Small intestine (tissue), 7 donors: ENCODE measurements at regions not wholly inside any gene's neighbourhood (a gene's known extent, or its start where the extent isn't known, plus 50 kb on each side); places are given as distances from the start of the nearest gene placed in this dataset.

Source experiments
- DNase-seq, 2 donors: peaks; one replicate each; pipeline versions ENCODE4 v3.0.0 to v3.0.0-alpha.2; 2013
- FAIRE-seq: peaks from 2 replicates; lab custom pipeline; 2012; peaks lifted over from hg19 to GRCh38; lab: Jason Lieb, UNC
- H3K27ac ChIP-seq, 3 donors: one replicate each; pipeline ENCODE4 v1.5.1; 2013; ENCODE audit warnings: low read length in 2 of 3, mild to moderate bottlenecking in 2 of 3, control low read depth in 1 of 3, inconsistent platforms in 1 of 3, low read depth in 1 of 3, moderate library complexity in 1 of 3
- H3K27me3 ChIP-seq, 3 donors: one replicate each; pipeline ENCODE4 v1.6.1; 2013; ENCODE audit warnings: low read length in 3 of 3, inconsistent platforms in 1 of 3; ENCODE audit not compliant: control insufficient read depth in 3 of 3, insufficient read depth in 3 of 3
- H3K36me3 ChIP-seq, 3 donors: one replicate each; pipeline ENCODE4 v1.6.1; 2013; ENCODE audit warnings: low read length in 3 of 3, inconsistent platforms in 1 of 3, low read depth in 1 of 3, mild to moderate bottlenecking in 1 of 3, moderate library complexity in 1 of 3; ENCODE audit not compliant: control insufficient read depth in 3 of 3, insufficient read depth in 2 of 3
- H3K4me1 ChIP-seq, 3 donors: one replicate each; pipeline ENCODE4 v1.6.1; 2013; ENCODE audit warnings: low read length in 2 of 3, inconsistent platforms in 1 of 3, low read depth in 1 of 3, mild to moderate bottlenecking in 1 of 3, moderate library complexity in 1 of 3; ENCODE audit not compliant: control insufficient read depth in 3 of 3, insufficient read depth in 2 of 3
- H3K4me3 ChIP-seq, 3 donors: one replicate each; pipeline ENCODE4 v1.5.1; 2013; ENCODE audit warnings: low read length in 3 of 3, control low read depth in 1 of 3, inconsistent platforms in 1 of 3, low read depth in 1 of 3, mild to moderate bottlenecking in 1 of 3, moderate library complexity in 1 of 3
- H3K9me3 ChIP-seq, 2 donors: one replicate each; pipeline ENCODE4 v1.6.1; 2013; ENCODE audit warnings: low read depth in 1 of 2, low read length in 1 of 2; ENCODE audit not compliant: control insufficient read depth in 2 of 2, insufficient read depth in 1 of 2
- WGBS, 3 donors: extraction: QIAGEN DNeasy Blood & Tissue Kit; methylation state at CpG; one replicate each; pipeline ENCODE4 v1.1.7; 2013; 5-methylcytosine and 5-hydroxymethylcytosine counted together
- donor health status: healthy with polysubstance abuse.
- donor health status: control.
- donor health status: control.
- donor health status: Bipolar disorder and iron deficiency.
- donor health status: healthy.

GRCh38 chr4:10204401-10205058 lies 87.9 kb upstream of the WDR1 start:
- Histone ChIP-seq H3K27me3 (no peaks in the 10 kb centered on the region), H3K4me1 (no peaks in the 10 kb centered on the region), H3K4me3 (no peak overlapping the region), H3K27ac (no peak overlapping the region), H3K36me3 (no peaks in the 10 kb centered on the region), H3K9me3 (peaks cover 0 to 2% of the 10 kb centered on the region in 2 donors)
- FAIRE-seq = no peak
- DNase-seq = peak in 1 of 2 donors; percentile 0
- 88 to 89% (median 89%) methylated on average over 9 of the region's 9 CpGs for WGBS, 3 donors

GRCh38 chr4:10203851-10204250 lies 87.3 kb upstream of the WDR1 start:
- Histone ChIP-seq H3K4me3 (no peak overlapping the region), H3K27ac (no peak overlapping the region), H3K9me3 (peaks cover 0 to 2% of the 10 kb centered on the region in 2 donors), H3K36me3 (no peaks in the 10 kb centered on the region), H3K27me3 (no peaks in the 10 kb centered on the region), H3K4me1 (no peaks in the 10 kb centered on the region)
- FAIRE-seq (no peak), DNase-seq (peak in 1 of 2 donors; percentile 0)
- 68 to 75% (median 69%) methylated on average over 3 of the region's 3 CpGs for WGBS, 3 donors

- Histone ChIP-seq H3K36me3 (no peaks in the 10 kb centered on the region), H3K9me3 (peaks cover 0 to 2% of the 10 kb centered on the region in 2 donors), H3K27me3 (no peaks in the 10 kb centered on the region), H3K4me3 (no peak overlapping the region), H3K27ac (no peak overlapping the region), H3K4me1 (no peaks in the 10 kb centered on the region)
- peak in 1 of 2 donors; percentile 0 for DNase-seq
- WGBS, 3 donors = 59 to 74% (median 70%) methylated on average over 4 of the region's 4 CpGs
- FAIRE-seq = no peak
These were observed 85.0 kb upstream of the WDR1 start for GRCh38 chr4:10201381-10202223.

DNA sequence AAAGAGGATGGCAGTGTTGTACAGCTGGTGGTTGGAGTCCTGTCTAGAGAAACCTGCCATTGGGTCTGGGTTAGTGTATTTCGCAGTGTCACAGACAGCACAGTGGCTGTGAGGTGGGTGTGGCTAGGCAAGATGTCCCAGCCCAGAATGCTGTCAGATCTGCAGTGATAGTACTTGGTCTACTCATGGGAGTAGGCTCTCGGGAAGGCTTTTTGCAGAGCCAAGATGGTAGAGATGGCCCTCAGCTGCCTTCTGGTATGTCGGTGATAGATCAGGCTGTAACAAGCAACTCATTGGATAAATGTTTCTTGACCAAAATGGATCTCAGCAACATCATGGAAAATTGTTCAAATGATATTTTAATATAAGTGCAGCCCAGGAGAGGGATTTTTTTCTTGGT lies 84.3 kb upstream of the WDR1 start:
- no peaks in the 10 kb centered on the region for H3K4me1 ChIP-seq
- WGBS, 3 donors = 62 to 64% (median 64%) methylated on average over 3 of the region's 3 CpGs
- DNase-seq = peak in 1 of 2 donors; percentile 0
- no peaks in the 10 kb centered on the region for H3K36me3 ChIP-seq
- H3K27ac ChIP-seq = no peak overlapping the region
- H3K27me3 ChIP-seq = no peaks in the 10 kb centered on the region
- no peak for FAIRE-seq
- H3K4me3 ChIP-seq = no peak overlapping the region
- H3K9me3 ChIP-seq = peaks cover 0 to 2% of the 10 kb centered on the region in 2 donors

- WGBS, 3 donors = 87 to 90% (median 88%) methylated on average over 6 of the region's 6 CpGs
- FAIRE-seq (no peak), DNase-seq (peak in 1 of 2 donors; percentile 0)
- Histone ChIP-seq H3K9me3 (no peaks in the 10 kb centered on the region), H3K4me3 (no peak overlapping the region), H3K36me3 (no peaks in the 10 kb centered on the region), H3K4me1 (no peaks in the 10 kb centered on the region), H3K27ac (no peak overlapping the region), H3K27me3 (no peaks in the 10 kb centered on the region)
These were observed 81.8 kb upstream of the WDR1 start for GRCh38 chr4:10198365-10198764.

DNA sequence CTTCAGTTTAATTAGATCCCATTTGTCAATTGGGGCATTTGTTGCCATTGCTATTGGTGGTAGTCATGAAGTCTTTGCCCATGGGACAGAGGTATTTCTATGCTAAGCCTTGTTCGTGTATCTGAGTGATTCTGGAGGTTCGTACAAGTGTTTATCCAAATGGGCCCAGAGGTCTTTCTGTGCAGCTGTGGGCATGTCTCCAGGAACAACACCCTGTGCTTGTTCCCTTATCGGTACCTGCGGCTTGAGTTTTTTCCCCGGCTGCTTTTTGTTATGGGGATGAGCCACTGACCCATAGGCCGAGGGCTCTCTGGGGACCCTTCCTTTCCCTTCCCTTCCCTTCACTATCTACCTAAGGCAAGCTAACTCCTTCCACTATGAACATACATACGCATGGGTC lies 81.4 kb upstream of the WDR1 start:
- DNase-seq (peak in 1 of 2 donors; percentile 0), FAIRE-seq (no peak)
- Histone ChIP-seq H3K4me3 (no peak overlapping the region), H3K9me3 (no peaks in the 10 kb centered on the region), H3K36me3 (no peaks in the 10 kb centered on the region), H3K27me3 (no peaks in the 10 kb centered on the region), H3K27ac (no peak overlapping the region), H3K4me1 (no peaks in the 10 kb centered on the region)
- 91 to 97% (median 91%) methylated on average over 7 of the region's 7 CpGs for WGBS, 3 donors

DNA sequence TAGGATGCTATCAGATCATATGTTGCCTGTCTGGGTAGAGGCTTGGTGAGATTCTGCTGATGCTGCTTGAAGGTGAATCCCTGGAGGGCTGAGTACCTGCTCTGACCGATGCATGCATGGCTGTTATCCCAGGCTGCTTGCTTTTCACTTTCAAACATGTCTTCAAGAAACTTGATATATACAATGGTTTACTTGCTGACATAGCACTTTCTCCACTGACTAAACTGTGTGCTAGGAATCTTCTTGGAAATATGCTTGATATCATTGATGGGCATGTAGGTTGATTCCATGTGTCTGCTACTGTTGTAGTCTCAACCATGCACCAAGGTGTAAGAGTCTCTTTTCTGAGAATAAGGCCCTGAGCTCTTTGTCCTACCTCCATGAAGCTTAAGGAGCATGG lies 79.6 kb upstream of the WDR1 start:
- WGBS, 3 donors = 79 to 94% (median 83%) methylated on average over 1 of the region's 1 CpG
- no peak for FAIRE-seq
- no peaks in the 10 kb centered on the region for H3K9me3 ChIP-seq
- no peak overlapping the region for H3K27ac ChIP-seq
- no peaks in the 10 kb centered on the region for H3K4me1 ChIP-seq
- H3K36me3 ChIP-seq = no peaks in the 10 kb centered on the region
- no peak overlapping the region for H3K4me3 ChIP-seq
- H3K27me3 ChIP-seq = no peaks in the 10 kb centered on the region
- no peak for DNase-seq

DNA sequence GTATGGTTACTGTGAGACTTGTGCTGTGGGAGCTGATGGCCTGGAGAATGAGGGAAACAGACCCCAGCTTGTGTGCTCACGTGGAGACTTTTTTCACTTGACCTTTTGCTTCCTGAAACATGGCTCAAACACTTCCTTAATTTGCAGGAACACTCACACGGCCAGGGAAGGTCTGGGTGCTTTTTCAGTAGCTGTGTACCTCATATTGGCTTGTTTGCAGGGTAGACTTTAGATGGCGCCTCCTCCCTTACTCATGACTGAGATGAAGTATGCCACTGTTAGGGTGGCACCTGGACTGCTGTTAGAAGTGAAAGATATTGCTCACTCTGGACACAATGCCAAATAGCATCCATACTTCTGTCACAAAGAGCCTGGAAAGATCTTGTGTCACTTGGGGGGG lies 75.7 kb upstream of the WDR1 start:
- no peak overlapping the region for H3K27ac ChIP-seq
- H3K36me3 ChIP-seq = no peaks in the 10 kb centered on the region
- 29 to 41% (median 31%) methylated on average over 3 of the region's 3 CpGs for WGBS, 3 donors
- FAIRE-seq = no peak
- no peak overlapping the region for H3K4me3 ChIP-seq
- H3K4me1 ChIP-seq = no peaks in the 10 kb centered on the region
- no peak for DNase-seq
- H3K9me3 ChIP-seq = no peaks in the 10 kb centered on the region
- no peaks in the 10 kb centered on the region for H3K27me3 ChIP-seq
